T-helper 2 cell treated with Interferon-gamma antibody and Interleukin-4, amounts not matched to agents 5 μg/mL and 100 μg/mL, for 36 hours (primary cell): ENCODE measurements at regions not wholly inside any gene's neighbourhood (a gene's known extent, or its start where the extent isn't known, plus 50 kb on each side); places are given as distances from the start of the nearest gene placed in this dataset.
"Not testable (repeated sequence)": the region's sequence is repeated elsewhere in the genome, so short reads cannot be mapped to it uniquely, and the experiment has no call there.

Experiments
- DNase-seq: peaks from one replicate; pipeline ENCODE4 v3.0.0; 2021; ENCODE audit warnings: low spot score
- H3K27ac Mint-ChIP-seq: one replicate; pipeline ENCODE4 v1.8.0; 2021; ENCODE audit warnings: mild to moderate bottlenecking, mixed read lengths
- H3K27me3 Mint-ChIP-seq: one replicate; pipeline ENCODE4 v1.8.0; 2021; ENCODE audit warnings: low read depth, mixed read lengths
- H3K36me3 Mint-ChIP-seq: one replicate; pipeline ENCODE4 v1.8.0; 2021; ENCODE audit warnings: low read depth, mixed read lengths
- H3K4me1 Mint-ChIP-seq: one replicate; pipeline ENCODE4 v1.8.0; 2021; ENCODE audit warnings: low read depth, mixed read lengths
- H3K4me3 Mint-ChIP-seq: one replicate; pipeline ENCODE4 v1.8.0; 2022; ENCODE audit warnings: mild to moderate bottlenecking, moderate library complexity, mixed read lengths
- H3K9me3 Mint-ChIP-seq: one replicate; pipeline ENCODE4 v1.8.0; 2021; ENCODE audit warnings: mixed read lengths

GRCh38 chr1:143326662-143327061 is 645.1 kb downstream of the FAM72C start:
- not testable (repeated sequence) for H3K27me3 Mint-ChIP-seq, DNase-seq, H3K36me3 Mint-ChIP-seq, H3K27ac Mint-ChIP-seq, H3K4me1 Mint-ChIP-seq, H3K9me3 Mint-ChIP-seq, H3K4me3 Mint-ChIP-seq

- H3K4me3 Mint-ChIP-seq, H3K27me3 Mint-ChIP-seq, H3K4me1 Mint-ChIP-seq, H3K36me3 Mint-ChIP-seq, DNase-seq: not testable (repeated sequence)
- Mint-ChIP-seq H3K9me3 (peaks cover 31% of the 10 kb centered on the region), H3K27ac (peak overlapping the region; percentile 27)
Observed at GRCh38 chr1:143311154-143311553, 660.6 kb downstream of the FAM72C start.
